ENCODE measurements at regions not wholly inside any gene's neighbourhood (a gene's known extent, or its start where the extent isn't known, plus 50 kb on each side); places are given as distances from the start of the nearest gene placed in this dataset.

DNA sequence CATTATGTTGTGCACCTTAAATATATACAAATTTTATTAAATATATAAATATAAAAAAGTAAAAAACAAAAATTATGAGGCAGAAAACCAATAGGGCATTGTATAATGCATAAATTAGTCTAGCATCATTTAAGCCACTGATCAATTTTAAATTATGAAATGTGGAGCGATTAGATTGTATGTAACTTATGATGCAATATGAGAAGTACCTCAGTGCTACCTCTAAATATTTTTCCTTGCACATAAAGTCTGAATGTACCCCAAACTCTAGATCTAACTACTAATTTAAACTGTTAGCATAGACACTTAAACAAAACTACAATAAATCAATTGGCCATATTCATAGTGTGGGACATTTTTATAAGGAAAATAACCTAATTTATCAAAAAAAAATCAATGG, 1178.5 kb upstream of the MIR17HG start:
- no peak for DNase-seq (ENCODE audit: low read depth)

DNA sequence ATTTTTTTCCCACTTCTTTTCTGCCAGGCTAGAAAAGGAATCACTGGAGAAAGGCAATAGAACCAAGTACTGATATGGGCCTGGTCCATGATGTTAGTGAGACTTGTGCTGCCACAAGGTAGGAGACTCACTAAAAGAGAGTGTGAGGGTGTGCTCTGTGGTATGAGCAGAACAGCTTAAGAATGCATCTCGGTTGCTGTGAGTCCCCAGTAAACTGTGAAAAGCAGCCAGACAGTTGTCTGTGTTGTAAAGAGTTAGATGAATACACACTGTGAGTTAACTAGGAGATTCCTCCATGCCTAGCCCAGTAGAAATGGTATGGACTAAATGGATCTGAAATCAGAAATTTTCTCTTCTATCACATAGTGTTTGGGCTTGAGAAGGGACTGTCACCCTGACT, 1177.3 kb upstream of the MIR17HG start:
- DNase-seq (ENCODE audit: low read depth) = no peak

DNA sequence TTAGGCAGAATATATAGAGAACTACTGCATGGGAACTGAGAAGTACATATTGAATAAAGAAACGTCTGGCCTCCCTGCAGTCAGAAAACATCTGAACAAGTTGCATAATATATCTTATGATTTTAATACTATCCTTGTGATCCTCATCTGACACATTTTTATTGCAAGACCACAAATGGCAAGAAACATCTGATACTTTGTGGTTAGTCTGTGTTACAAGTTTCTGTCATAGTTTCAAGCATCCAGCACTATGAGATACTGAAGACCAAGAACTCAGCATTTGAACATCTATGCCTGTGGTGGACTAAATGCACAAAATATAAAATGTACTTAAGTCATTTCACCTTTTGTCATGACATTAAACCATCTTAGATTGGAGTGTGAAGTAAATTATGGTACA, 1175.8 kb upstream of the MIR17HG start:
- DNase-seq (ENCODE audit: low read depth) = no peak

DNA sequence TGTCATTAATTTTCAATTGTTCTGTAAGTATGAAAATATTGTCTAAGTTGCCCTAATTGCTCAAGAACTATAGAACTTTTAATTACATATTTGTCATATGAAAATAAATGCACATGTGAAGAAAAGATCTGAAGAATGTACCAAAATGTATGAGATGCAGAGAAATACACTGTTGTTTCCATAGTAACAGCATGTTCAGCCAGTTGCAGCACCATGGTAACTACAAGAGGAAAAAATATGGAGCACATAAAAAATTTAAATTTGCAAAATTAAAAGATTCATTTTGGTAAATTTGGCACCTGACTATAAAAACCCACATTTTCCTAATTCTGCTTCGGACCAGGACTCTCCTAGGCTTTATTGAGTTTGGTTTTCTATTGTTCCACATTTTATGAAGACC, 1170.0 kb upstream of the MIR17HG start:
- no peak for DNase-seq (ENCODE audit: low read depth)

DNA sequence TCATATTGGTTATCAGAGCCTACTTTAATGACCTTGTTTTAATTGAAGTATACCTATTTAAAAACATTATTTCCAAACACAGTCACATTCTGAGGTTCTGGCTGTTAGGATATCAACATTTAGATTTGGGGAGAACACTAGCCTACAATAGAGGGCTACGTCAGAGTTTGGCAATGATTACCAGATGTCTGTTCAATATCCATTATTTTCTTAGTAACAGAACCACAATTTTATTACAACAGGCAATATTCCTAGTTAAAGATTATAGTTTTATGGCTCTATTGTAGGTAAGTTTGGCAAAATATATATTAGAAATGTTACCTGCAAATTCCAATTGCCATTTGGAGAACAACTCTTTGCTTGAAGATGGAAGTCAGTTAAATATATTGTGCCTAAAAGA, 1163.1 kb upstream of the MIR17HG start:
- no peak for DNase-seq (ENCODE audit: low read depth)

- DNase-seq (ENCODE audit: low read depth) = no peak
Observed at GRCh38 chr13:90185734-90186133, 1161.8 kb upstream of the MIR17HG start.

GRCh38 chr13:90187478-90188350, 1159.8 kb upstream of the MIR17HG start:
- no peak for DNase-seq (ENCODE audit: low read depth)

DNA sequence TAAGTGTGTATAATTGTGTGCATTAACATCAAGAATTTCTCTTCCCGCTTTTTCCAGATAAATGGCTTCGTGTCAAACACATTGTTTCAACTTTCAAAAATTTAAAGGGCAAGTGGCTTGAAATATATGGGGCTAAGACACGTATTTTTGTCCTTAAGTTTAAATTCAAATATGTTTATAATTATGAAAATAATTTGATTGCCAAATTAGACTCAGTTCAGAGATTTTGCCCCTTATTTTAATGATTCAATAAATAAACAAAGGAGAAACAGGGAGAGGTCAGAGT, 1159.2 kb upstream of the MIR17HG start:
- DNase-seq (ENCODE audit: low read depth) = no peak

DNA sequence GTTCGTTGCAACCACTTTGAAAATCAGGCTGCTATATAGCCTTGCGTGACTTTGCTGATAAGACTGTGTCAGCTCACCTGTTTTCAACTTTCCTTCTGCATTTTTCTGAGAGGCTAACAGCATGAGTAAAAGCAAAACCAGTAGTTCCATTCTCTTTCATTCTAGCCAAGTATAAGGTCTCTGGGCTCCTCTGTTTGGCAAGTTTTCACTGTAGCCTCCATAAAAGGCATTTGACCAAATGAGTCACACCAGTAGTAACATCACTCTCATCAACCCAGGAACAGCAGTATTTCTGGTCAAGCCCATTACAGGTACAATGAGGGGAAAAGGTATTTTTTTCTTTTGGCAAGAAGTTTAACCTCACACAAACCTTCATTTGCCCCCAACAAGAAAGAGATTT, 1149.8 kb upstream of the MIR17HG start:
- no peak for DNase-seq (ENCODE audit: low read depth)

GRCh38 chr13:90201202-90201601, 1146.3 kb upstream of the MIR17HG start:
- DNase-seq (ENCODE audit: low read depth) = no peak

- no peak for DNase-seq (ENCODE audit: low read depth)
Observed at GRCh38 chr13:90201676-90202460, 1145.6 kb upstream of the MIR17HG start.

- DNase-seq (ENCODE audit: low read depth) = no peak
Observed at GRCh38 chr13:90205081-90205480, 1142.4 kb upstream of the MIR17HG start.

GRCh38 chr13:90205911-90206310, 1141.6 kb upstream of the MIR17HG start:
- no peak for DNase-seq (ENCODE audit: low read depth)

GRCh38 chr13:90217275-90217674, 1130.2 kb upstream of the MIR17HG start:
- no peak for DNase-seq (ENCODE audit: low read depth)

DNA sequence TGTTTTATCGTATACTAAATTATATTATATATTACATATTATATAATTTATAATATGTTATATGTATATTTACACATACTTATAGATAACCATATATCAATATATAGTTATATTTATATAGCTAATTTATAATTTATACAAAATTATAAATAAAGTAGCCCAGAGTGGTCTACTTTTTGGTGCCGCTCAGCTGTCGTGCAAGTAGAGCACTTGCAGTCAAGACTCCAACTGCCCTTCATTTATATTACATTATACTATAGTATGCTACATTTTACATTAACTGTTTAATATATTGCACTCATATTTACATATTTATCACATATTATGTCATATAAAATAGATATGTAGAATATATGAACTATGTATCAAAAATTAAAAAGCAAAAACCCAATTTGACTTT, 1124.7 kb upstream of the MIR17HG start:
- DNase-seq (ENCODE audit: low read depth) = no peak

DNA sequence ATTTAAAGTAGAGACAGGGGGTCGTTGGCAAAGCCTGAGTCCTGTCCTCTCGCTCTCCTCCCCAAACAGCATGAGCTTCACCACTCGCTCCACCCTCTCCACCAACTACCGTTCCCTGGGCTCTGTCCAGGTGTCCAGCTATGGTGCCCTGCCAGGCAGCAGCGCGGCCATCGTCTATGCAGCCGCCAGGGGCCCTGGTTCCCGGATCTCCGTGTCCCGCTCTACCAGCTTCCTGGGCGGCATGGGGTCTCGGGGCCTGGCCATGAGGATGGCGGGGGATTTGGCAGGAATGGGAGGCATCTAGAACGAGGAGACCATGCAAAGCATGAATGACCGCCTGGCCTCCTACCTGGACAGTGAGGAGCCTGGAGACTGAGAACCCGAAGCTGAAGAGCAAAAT, 1117.2 kb upstream of the MIR17HG start:
- DNase-seq (ENCODE audit: low read depth) = no peak

GRCh38 chr13:90232291-90232690, 1115.2 kb upstream of the MIR17HG start:
- no peak for DNase-seq (ENCODE audit: low read depth)

DNA sequence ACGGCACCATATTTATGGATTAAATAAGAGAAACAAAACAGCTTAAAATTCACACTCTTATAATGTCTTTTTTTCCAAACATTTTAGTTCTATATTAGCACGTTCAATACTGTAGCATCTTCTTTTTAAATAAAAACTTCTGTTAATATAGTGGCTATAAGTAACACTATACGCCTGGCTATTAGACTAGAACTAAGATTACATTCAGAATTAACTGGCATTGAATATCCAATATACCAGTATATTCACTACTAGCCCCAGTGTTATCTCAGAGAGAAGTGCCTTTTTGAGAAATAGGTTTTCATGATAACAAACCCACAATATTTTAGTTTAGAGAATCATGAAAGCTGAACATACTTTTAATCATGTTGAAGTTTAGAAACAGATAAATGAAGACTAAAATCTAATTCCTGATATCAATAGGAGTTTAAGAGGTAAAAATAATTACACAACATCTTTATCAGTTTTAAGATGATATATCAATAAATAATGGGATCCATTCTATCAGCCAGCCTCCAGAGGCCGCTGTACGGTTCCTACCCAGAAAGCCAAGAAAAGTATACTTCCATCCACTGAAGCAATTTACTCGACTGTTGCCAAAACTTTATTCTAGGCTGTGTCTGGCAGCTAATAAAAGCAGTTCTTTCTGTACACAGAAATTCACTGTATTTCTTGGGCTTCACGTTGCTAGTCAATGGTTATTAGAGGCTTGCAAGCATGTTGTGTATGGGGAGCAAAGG, 1113.4 kb upstream of the MIR17HG start:
- DNase-seq (ENCODE audit: low read depth) = no peak

GRCh38 chr13:90237852-90238251, 1109.6 kb upstream of the MIR17HG start:
- DNase-seq (ENCODE audit: low read depth) = no peak

GRCh38 chr13:90238413-90238812, 1109.1 kb upstream of the MIR17HG start:
- peak; percentile 50 for DNase-seq (ENCODE audit: low read depth)

DNA sequence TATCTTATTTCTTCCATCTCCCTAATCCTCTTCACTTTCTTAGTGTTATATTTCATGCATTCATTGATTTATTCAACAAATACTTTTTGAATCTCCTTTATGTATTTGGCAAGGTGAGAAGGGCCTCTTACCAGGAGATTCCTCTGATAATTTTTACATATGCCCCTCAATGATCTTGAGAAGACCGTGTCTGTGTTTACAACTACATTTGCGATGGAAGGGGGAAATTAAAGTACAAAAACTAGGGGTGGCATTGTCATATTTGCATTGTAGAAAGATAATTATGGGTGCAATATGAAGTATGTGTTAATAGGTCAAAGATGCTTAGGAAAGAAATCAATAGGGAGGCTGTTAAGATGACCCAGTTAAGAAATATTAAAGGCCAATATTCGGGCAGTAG, 1108.4 kb upstream of the MIR17HG start:
- DNase-seq (ENCODE audit: low read depth) = no peak

GRCh38 chr13:90246005-90246404, 1101.5 kb upstream of the MIR17HG start:
- no peak for DNase-seq (ENCODE audit: low read depth)

Data from CMK (cell line).